ENCODE measurements at regions not wholly inside any gene's neighbourhood (a gene's known extent, or its start where the extent isn't known, plus 50 kb on each side); places are given as distances from the start of the nearest gene placed in this dataset.

DNA sequence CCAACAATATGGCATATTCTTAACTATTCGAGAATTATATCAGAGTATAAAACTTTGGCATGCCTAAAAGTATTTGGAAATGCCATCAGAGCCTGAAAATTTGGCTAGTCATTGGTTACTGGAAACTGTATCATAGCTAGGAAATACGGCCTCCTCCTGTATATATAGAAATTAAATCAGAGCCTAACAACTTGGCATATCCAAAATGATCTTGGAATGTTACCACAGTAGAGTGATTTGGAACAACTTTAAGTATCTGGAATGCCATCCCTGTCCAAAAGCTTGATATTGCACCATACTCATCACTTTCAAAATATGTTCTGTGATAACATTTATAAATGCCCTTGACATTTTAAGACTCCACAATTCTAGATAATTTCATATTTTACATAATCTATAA, 335.8 kb downstream of the SLITRK1 start:
- Histone ChIP-seq H3K4me1 (replicated peaks in 1 of 2) (no peaks in the 10 kb centered on the region), H3K36me3 (replicated peaks in 1 of 2) (no peaks in the 10 kb centered on the region), H3K4me3 (no peak overlapping the region), H3K27me3 (no peaks in the 10 kb centered on the region), H3K9me3 (replicated peaks in 1 of 3) (no peaks in the 10 kb centered on the region), H3K27ac (no peak overlapping the region)
- TF ChIP-seq, protein P1, sequence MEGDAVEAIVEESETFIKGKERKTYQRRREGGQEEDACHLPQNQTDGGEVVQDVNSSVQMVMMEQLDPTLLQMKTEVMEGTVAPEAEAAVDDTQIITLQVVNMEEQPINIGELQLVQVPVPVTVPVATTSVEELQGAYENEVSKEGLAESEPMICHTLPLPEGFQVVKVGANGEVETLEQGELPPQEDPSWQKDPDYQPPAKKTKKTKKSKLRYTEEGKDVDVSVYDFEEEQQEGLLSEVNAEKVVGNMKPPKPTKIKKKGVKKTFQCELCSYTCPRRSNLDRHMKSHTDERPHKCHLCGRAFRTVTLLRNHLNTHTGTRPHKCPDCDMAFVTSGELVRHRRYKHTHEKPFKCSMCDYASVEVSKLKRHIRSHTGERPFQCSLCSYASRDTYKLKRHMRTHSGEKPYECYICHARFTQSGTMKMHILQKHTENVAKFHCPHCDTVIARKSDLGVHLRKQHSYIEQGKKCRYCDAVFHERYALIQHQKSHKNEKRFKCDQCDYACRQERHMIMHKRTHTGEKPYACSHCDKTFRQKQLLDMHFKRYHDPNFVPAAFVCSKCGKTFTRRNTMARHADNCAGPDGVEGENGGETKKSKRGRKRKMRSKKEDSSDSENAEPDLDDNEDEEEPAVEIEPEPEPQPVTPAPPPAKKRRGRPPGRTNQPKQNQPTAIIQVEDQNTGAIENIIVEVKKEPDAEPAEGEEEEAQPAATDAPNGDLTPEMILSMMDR (IDR thresholded peaks at IDR 0.05): no peak
- no peak for TF ChIP-seq POLR2A (IDR thresholded peaks at IDR 0.05)
- intact Hi-C loops (cut with DNase I): no loop called here
- WGBS, 4 donors: 72 to 87% (median 75%) methylated on average over 2 of the region's 2 CpGs
- DNase-seq: no peak

DNA sequence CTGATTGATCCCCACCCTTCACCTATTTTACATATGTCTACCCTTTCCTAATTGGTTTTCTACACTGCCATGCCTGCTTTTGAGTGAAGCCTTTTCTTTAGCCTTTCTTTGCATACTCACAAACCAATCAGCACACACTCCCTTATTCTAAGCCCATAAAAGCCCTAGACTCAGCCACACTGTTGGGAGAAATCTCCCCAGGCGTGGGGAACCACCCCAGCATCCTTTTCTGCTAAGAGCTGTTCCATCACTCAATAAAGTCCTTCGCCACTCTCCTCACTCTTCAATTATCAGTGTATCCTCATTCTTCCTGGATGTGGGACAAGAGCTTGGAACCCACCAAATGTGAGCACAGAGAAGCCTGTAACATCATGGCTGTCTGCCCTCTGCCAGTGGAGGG, 343.6 kb downstream of the SLITRK1 start:
- no peak for TF ChIP-seq POLR2A (IDR thresholded peaks at IDR 0.05)
- TF ChIP-seq, protein P1 (IDR thresholded peaks at IDR 0.05): no peak
- WGBS, 4 donors: 57 to 78% (median 72%) methylated on average over 2 of the region's 2 CpGs
- intact Hi-C loops (cut with DNase I): no loop called here
- Histone ChIP-seq H3K9me3 (replicated peaks in 1 of 3) (no peaks in the 10 kb centered on the region), H3K36me3 (replicated peaks in 1 of 2) (no peaks in the 10 kb centered on the region), H3K4me3 (no peak overlapping the region), H3K27ac (no peak overlapping the region), H3K4me1 (replicated peaks in 1 of 2) (no peaks in the 10 kb centered on the region), H3K27me3 (no peaks in the 10 kb centered on the region)
- DNase-seq: no peak

DNA sequence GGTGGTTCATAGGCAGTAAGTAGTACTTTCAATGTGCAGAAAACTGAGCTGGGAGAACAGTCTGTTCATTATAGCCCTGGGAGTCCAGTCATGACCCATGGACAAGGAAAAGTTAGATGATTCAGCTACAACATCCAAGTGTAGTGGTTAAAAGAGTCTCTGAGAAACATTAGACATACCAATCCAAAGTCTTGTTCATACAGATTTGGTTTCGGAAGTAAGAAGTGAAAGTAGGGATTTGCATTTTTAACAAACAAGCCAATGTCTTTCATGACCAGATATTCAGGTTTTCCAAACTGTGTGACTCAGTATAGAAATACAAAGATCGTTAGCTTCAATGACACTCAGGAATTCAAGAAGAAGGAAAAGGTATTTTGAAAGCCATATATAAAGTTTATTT, 345.3 kb downstream of the SLITRK1 start:
- Histone ChIP-seq H3K27me3 (no peaks in the 10 kb centered on the region), H3K4me3 (no peak overlapping the region), H3K27ac (no peak overlapping the region), H3K9me3 (replicated peaks in 1 of 3) (no peaks in the 10 kb centered on the region), H3K4me1 (replicated peaks in 1 of 2) (no peaks in the 10 kb centered on the region), H3K36me3 (replicated peaks in 1 of 2) (no peaks in the 10 kb centered on the region)
- intact Hi-C loops (cut with DNase I): no loop called here
- TF ChIP-seq, protein P1 (IDR thresholded peaks at IDR 0.05): no peak
- no peak for TF ChIP-seq POLR2A (IDR thresholded peaks at IDR 0.05)
- no peak for DNase-seq
- 77 to 89% (median 84%) methylated on average over 2 of the region's 2 CpGs for WGBS, 4 donors

DNA sequence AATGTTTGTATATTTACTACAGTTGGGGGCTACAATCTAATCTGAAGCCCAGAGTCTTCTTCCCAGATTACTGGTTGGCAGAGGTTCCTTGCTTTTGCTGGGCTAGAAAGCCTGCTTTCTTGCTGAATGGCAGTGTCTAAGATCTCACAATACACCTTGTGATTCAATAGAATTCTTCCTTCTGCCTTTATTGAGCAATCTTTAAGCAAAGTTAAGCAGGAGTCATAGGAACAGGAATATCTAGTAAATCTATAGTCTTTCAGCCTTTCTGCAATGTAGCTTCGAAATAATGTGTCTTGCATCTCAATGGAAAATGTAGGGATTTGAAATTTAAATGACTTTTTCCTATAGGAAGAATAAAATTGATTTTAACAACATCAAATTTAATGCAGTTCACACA, 346.1 kb downstream of the SLITRK1 start:
- DNase-seq: no peak
- Histone ChIP-seq H3K27me3 (no peaks in the 10 kb centered on the region), H3K4me3 (no peak overlapping the region), H3K9me3 (replicated peaks in 1 of 3) (no peaks in the 10 kb centered on the region), H3K36me3 (replicated peaks in 1 of 2) (no peaks in the 10 kb centered on the region), H3K27ac (no peak overlapping the region), H3K4me1 (replicated peaks in 1 of 2) (no peaks in the 10 kb centered on the region)
- intact Hi-C loops (cut with DNase I): no loop called here
- WGBS, 4 donors: 56 to 74% (median 63%) methylated on average over 1 of the region's 1 CpG
- TF ChIP-seq, protein P1 (IDR thresholded peaks at IDR 0.05): no peak
- no peak for TF ChIP-seq POLR2A (IDR thresholded peaks at IDR 0.05)
